Transverse colon (tissue), 4 donors: ENCODE measurements at regions not wholly inside any gene's neighbourhood (a gene's known extent, or its start where the extent isn't known, plus 50 kb on each side); places are given as distances from the start of the nearest gene placed in this dataset.

Experiments
- DNase-seq: peaks from one replicate; pipeline ENCODE4 v3.0.0-alpha.2; 2019
- H3K27ac ChIP-seq, 4 donors: fragments of 200-600 bp; sonication (generic); 2 replicates each; pipeline ENCODE4 v1.5.1; 2016 to 2018; ENCODE audit warnings: inconsistent platforms in 4 of 4
- H3K27me3 ChIP-seq: fragments of 200-600 bp; sonication (generic); 2 replicates; pipeline ENCODE4 v1.5.1; 2017; ENCODE audit warnings: inconsistent platforms
- H3K36me3 ChIP-seq, 4 donors: fragments of 200-600 bp; sonication (generic); 2 replicates each; pipeline ENCODE4 v1.5.1; 2017 to 2019; ENCODE audit warnings: inconsistent platforms in 4 of 4
- H3K4me1 ChIP-seq, 4 donors: fragments of 200-600 bp; sonication (generic); 2 replicates each; pipeline ENCODE4 v1.5.1; 2017 to 2020; ENCODE audit warnings: inconsistent platforms in 4 of 4
- H3K4me3 ChIP-seq, 4 donors: fragments of 200-600 bp; sonication (generic); 1 replicate in 1 of 4; 2 replicates in 3 of 4; pipeline versions ENCODE4 v1.5.1 to v1.6.1; 2017 to 2019; ENCODE audit warnings: inconsistent platforms in 4 of 4
- H3K9me3 ChIP-seq, 2 donors: fragments of 200-600 bp; sonication (generic); 2 replicates each; pipeline ENCODE4 v1.5.1; 2017 to 2019; ENCODE audit warnings: inconsistent platforms in 2 of 2
- CTCF ChIP-seq, 5 experiments: fragments of 200-600 bp in 3 of 5; fragments of 450-650 bp in 2 of 5; sonication (generic) in 3 of 5; IDR thresholded peaks; 1 replicate in 2 of 5; 2 replicates in 3 of 5; pipeline ENCODE4 v1.5.1; 2016 to 2017; ENCODE audit warnings: antibody characterized with exemption in 5 of 5, inconsistent platforms in 3 of 5, mild to moderate bottlenecking in 2 of 5, moderate library complexity in 1 of 5
- EP300 ChIP-seq: sonication (generic); formaldehyde crosslinking; IDR thresholded peaks from one replicate; pipeline ENCODE4 v1.6.1; 2017; ENCODE audit warnings: antibody characterized with exemption, low read depth
- POLR2A ChIP-seq: fragments of 450-650 bp; IDR thresholded peaks from one replicate; pipeline ENCODE4 v1.6.1; 2016; ENCODE audit warnings: antibody characterized with exemption, mild to moderate bottlenecking, moderate library complexity
- POLR2AphosphoS5 ChIP-seq, 3 donors: sonication (generic); formaldehyde crosslinking; IDR thresholded peaks; one replicate each; pipeline ENCODE4 v1.6.1; 2016; ENCODE audit warnings: antibody characterized with exemption in 3 of 3
- WGBS, 2 donors: methylation state at CpG; one replicate each; pipeline ENCODE4 v1.1.5; 2018; ENCODE audit warnings: low coverage in 1 of 2; 5-methylcytosine and 5-hydroxymethylcytosine counted together
- in situ Hi-C, 4 donors: fragments of 200-750 bp; cut with MboI; loops; one replicate each; pipeline versions ENCODE4 v1.15.0 to v1.15.1; 2017; ENCODE audit warnings: low sequenced_read_pairs in 3 of 4, low pct_ligation_motif_present in 1 of 4, low pct_unique_long_range_greater_than_20kb in 1 of 4
- intact Hi-C: fragments of 100-400 bp; cut with DNase I; formaldehyde crosslinking; loops from one replicate; pipeline ENCODE4 v1.15.1; 2023; ENCODE audit warnings: low total_unique reads

- Histone ChIP-seq H3K4me3 (no peak overlapping the region), H3K4me1 (no peaks in the 10 kb centered on the region), H3K27me3 (no peaks in the 10 kb centered on the region), H3K27ac (no peak overlapping the region), H3K9me3 (no peaks in the 10 kb centered on the region), H3K36me3 (no peaks in the 10 kb centered on the region)
- WGBS, 2 donors = 52 to 54% methylated on average over 4 of the region's 4 CpGs
- TF ChIP-seq CTCF (IDR thresholded peaks at IDR 0.05) (no peak), POLR2AphosphoS5 (IDR thresholded peaks at IDR 0.05) (no peak)
- in situ Hi-C loops = no loop called here
- intact Hi-C loops = loop anchor here (10.0 kb wide), 1 partner anchor 68 kb away; no protein-coding TSS in a partner anchor
- DNase-seq = no peak
Observed at GRCh38 chr15:36392676-36393266, 186.7 kb upstream of the CDIN1 start.

GRCh38 chr15:36398212-36398611 lies 181.2 kb upstream of the CDIN1 start:
- H3K4me3 ChIP-seq = no peak overlapping the region
- intact Hi-C loops (loop anchor here (10.0 kb wide), 1 partner anchor 73 kb away; no protein-coding TSS in a partner anchor), in situ Hi-C loops (no loop called here)
- no peaks in the 10 kb centered on the region for H3K9me3 ChIP-seq
- H3K36me3 ChIP-seq = no peaks in the 10 kb centered on the region
- H3K27ac ChIP-seq = no peak overlapping the region
- TF ChIP-seq POLR2A (no peak), CTCF (IDR thresholded peaks at IDR 0.05) (no peak), POLR2AphosphoS5 (IDR thresholded peaks at IDR 0.05) (no peak), EP300 (no peak)
- DNase-seq = no peak
- WGBS, 2 donors = 78 to 84% methylated on average over 3 of the region's 3 CpGs
- no peaks in the 10 kb centered on the region for H3K4me1 ChIP-seq
- H3K27me3 ChIP-seq = no peaks in the 10 kb centered on the region

GRCh38 chr15:36399276-36399675 lies 180.2 kb upstream of the CDIN1 start:
- Histone ChIP-seq H3K36me3 (no peaks in the 10 kb centered on the region), H3K27ac (no peak overlapping the region), H3K27me3 (no peaks in the 10 kb centered on the region), H3K9me3 (no peaks in the 10 kb centered on the region), H3K4me1 (no peaks in the 10 kb centered on the region), H3K4me3 (no peak overlapping the region)
- intact Hi-C loops (loop anchor here (10.0 kb wide), 1 partner anchor 74 kb away; no protein-coding TSS in a partner anchor), in situ Hi-C loops (no loop called here)
- DNase-seq = no peak
- WGBS, 2 donors = 79 to 88% methylated on average over 6 to 9 of the region's 9 CpGs
- TF ChIP-seq POLR2A (no peak), POLR2AphosphoS5 (IDR thresholded peaks at IDR 0.05) (no peak), CTCF (IDR thresholded peaks at IDR 0.05) (no peak), EP300 (no peak)

- DNase-seq = no peak
- H3K4me1 ChIP-seq = no peaks in the 10 kb centered on the region
- TF ChIP-seq POLR2AphosphoS5 (IDR thresholded peaks at IDR 0.05) (no peak), CTCF (IDR thresholded peaks at IDR 0.05) (no peak), EP300 (no peak), POLR2A (no peak)
- no peak overlapping the region for H3K4me3 ChIP-seq
- H3K27ac ChIP-seq = no peak overlapping the region
- no peaks in the 10 kb centered on the region for H3K27me3 ChIP-seq
- in situ Hi-C loops = no loop called here
- WGBS, 2 donors = 60 to 87% methylated on average over 2 to 3 of the region's 3 CpGs
- H3K9me3 ChIP-seq = no peaks in the 10 kb centered on the region
- intact Hi-C loops = no loop called here
- no peaks in the 10 kb centered on the region for H3K36me3 ChIP-seq
Observed at GRCh38 chr15:36400936-36401585, 178.4 kb upstream of the CDIN1 start.
